CD4-positive, alpha-beta T cell treated with Interleukin-15 for 1 hour (primary cell): ENCODE measurements at regions not wholly inside any gene's neighbourhood (a gene's known extent, or its start where the extent isn't known, plus 50 kb on each side); places are given as distances from the start of the nearest gene placed in this dataset.
"Not testable (repeated sequence)": the region's sequence is repeated elsewhere in the genome, so short reads cannot be mapped to it uniquely, and the experiment has no call there.

Source experiments
- DNase-seq: peaks from one replicate; pipeline ENCODE4 v3.0.0-alpha.2; 2020

- DNase-seq: no peak
Measured at GRCh38 chr13:89076622-89077021, 1405.5 kb downstream of the SLITRK5 start.

- DNase-seq: no peak
Measured at GRCh38 chr13:89082623-89083022, 1411.5 kb downstream of the SLITRK5 start.

DNA sequence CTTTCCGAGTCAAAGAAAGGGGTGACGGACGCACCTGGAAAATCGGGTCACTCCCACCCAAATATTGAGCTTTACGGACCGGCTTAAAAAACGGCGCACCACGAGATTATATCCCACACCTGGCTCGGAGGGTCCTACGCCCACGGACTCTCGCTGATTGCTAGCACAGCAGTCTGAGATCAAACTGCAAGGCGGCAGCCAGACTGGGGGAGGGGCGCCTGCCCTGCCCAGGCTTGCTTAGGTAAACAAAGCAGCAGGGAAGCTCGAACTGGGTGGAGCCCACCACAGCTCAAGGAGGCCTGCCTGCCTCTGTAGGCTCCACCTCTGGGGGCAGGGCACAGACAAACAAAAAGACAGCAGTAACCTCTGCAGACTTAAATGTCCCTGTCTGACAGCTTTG is 1416.9 kb downstream of the SLITRK5 start:
- not testable (repeated sequence) for DNase-seq

GRCh38 chr13:89097994-89098393 is 1426.8 kb downstream of the SLITRK5 start:
- no peak for DNase-seq

DNA sequence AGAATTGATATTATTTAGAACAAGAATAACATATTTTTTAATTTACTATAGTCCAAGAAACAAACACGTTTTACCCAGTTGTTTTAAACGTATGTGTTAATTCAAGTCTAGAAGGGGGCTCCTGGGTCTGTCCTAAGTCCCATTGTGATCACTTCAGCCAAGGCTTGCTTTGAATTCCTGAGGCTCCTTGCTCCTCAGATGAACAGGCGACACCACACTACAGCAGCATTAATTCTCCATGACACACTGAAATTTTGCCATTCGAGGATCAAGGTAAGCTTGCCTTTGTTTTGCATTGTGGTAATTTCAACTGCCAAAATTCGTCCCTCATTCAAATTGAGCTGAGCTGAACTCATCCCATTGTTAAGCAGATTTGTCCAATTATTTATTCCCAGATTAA is 1442.6 kb downstream of the SLITRK5 start:
- no peak for DNase-seq

- DNase-seq: no peak
Measured at GRCh38 chr13:89115307-89115706, 1444.1 kb downstream of the SLITRK5 start.

GRCh38 chr13:89136678-89137077 is 1465.5 kb downstream of the SLITRK5 start:
- no peak for DNase-seq

DNA sequence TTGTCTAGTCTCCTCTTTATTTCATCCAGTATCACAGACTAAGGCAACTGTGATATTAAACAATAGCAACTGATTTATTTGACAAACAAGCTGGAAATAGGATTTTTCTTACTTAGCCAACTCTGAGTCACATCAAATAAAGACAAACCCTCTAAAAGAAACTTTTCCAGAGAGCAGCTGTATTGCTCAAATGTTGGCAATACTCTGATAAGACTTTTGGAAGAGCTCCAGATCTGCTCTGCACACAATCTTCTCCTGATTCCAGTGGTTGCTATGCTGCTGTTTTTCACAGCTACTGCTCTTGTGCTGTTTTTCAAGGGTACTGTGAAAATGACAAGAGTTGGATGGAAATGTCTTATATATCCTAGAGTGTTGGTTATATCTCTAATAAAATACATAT is 1479.2 kb downstream of the SLITRK5 start:
- DNase-seq: no peak

GRCh38 chr13:89153941-89154340 is 1482.8 kb downstream of the SLITRK5 start:
- DNase-seq: no peak

- no peak for DNase-seq
Measured at GRCh38 chr13:89163096-89163495, 1491.9 kb downstream of the SLITRK5 start.

DNA sequence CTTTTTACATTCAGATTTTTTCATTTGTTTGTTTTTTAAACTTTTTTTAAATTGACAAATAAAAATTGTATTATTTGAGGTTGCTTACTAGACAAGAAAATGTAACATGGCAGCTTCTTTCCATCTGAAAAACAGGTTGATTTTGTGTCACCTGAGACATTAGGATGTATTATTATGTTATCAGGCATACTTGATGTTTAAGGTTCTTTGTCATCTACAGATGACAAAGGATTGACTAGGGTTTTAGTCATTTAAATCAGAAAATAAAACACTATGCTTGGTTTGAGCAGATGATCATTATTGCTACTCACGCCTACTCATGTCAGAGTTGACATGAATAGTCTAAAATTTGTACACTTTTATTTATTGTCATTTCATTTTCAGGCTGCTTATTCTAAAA is 1494.5 kb downstream of the SLITRK5 start:
- no peak for DNase-seq

GRCh38 chr13:89169951-89170350 is 1498.8 kb downstream of the SLITRK5 start:
- no peak for DNase-seq

DNA sequence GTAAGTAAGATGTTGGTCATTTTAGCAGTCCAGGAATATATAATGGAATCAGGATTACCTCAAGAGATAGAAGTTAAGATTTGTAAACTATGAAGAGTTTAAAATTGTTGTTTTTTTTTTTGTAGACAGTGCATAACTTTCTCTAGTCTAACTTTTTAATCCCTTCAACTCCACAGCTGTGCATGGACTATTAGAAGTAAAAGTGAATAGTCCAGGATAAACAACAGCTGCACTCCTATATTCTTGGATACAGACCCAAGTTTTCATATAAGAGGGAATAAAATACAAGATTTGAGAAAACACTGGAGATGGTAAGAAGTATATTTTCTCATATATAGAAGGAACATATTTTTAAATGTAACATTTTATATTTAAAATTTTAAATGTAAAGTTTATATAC is 1509.9 kb downstream of the SLITRK5 start:
- DNase-seq: no peak

DNA sequence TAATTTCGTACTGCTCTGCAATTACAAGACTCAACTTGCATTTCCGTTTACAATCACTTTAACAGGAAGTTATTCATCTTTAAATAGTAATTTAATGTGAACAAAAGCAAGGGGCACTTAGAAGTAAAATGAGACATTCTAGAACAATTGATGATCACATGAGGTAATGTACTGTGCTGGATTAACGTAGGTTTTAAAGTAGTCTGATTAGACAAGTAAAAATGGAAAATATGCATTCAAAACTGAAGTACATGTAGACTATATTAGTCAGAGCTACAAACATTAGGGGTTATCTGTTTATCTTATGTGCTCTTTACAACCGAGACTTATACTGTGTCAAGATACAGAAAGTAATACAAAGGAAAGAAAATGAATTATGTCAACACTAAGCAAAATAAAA is 1528.0 kb downstream of the SLITRK5 start:
- DNase-seq: no peak

DNA sequence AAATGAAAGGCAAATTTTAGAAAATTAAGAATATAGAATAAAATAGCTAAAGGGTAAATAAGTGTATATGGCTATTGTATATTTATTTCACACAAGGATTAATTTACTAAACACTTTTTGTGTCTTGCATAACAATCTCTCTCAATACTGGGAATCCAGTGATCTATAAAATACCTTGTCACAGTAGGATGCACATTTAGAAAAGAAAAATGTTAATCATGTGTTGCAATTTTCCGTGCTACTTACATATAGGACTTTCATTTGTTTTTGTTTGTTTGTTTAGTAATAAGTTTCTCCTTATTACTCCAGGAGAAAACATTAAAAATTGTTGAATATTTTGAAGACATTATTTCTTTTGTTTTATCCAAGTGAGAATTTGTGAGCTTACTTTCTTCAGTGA is 1533.3 kb downstream of the SLITRK5 start:
- no peak for DNase-seq

- DNase-seq: no peak
Measured at GRCh38 chr13:89205856-89206520, 1534.8 kb downstream of the SLITRK5 start.

DNA sequence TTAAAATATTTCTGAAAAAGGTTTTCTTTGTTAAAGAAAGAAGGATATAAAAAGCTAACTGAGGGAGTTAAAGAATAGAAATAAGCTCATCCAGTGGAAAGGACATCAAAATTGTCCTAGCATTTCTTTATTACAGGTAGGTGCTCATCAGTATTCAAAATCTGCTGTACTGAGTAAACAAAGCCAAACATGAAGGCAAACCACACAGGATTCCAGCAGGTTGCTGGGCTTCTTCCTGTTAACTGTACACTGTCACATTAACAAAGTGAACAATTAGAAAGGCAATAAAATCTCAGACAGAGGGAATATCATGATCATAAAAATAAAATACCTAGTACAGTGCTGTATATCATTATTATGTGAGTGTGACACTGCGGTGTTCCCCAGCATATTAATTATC is 1541.0 kb downstream of the SLITRK5 start:
- no peak for DNase-seq

DNA sequence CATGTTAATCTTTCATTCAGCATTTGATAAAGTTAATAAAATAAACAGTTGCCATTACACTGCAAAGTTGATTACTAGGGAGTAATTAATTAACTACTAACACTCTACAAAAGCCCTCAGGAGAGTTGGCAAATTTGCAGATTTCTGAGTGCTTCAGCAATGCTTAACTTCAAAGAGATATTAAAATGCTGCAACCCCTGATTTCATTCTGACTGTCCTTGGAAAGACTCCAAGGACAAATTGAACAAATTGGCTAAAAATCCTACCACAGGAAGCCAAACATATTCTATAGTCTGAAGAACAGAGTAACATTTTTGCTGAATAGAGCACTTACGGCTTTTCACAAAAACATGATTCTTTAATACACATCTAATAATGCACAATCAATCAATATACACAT is 1543.0 kb downstream of the SLITRK5 start:
- no peak for DNase-seq

GRCh38 chr13:89215319-89215718 is 1544.1 kb downstream of the SLITRK5 start:
- not testable (repeated sequence) for DNase-seq

DNA sequence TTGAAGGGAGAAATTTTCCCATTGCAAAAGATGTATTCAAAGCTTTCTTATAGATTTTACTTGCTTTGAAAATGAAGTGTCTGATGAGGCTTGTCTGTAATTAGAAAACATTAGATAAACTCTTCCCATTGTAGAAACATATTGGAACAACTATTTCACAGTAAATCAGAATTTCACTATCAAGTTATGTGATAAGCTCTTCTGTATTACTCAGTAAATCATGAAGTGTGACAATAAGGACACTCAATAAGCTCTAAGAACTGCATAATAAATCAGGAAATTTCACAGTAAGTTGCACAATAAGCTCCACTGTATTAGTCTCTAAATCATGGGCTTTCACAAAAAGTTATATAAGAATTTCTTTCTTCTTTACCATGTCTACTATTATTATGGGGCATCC is 1546.6 kb downstream of the SLITRK5 start:
- DNase-seq: no peak

- DNase-seq: no peak
Measured at GRCh38 chr13:89221557-89222158, 1550.5 kb downstream of the SLITRK5 start.

DNA sequence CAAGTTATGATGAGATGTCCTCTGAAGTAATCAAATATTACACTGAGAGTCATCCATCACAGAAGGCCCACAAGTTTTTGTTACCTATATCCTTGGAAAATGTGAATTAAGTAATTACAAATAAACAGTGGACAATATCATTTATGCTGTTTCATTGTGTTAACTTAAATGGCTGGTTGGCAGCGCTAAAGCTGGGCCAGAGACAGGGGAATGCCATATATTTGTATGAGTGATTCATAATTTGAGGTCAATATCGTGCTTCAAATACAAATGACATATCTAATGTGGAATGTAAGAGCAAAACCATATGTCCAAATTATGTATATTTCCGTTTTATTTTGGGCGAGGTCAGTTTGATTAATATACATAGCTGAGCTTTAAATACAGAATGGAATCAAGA is 1556.2 kb downstream of the SLITRK5 start:
- no peak for DNase-seq

- DNase-seq: no peak
Measured at GRCh38 chr13:89238496-89238895, 1567.3 kb downstream of the SLITRK5 start.

- no peak for DNase-seq
Measured at GRCh38 chr13:89239361-89240127, 1568.4 kb downstream of the SLITRK5 start.
